Activated naive CD4-positive, alpha-beta T cell treated with anti-CD3 and anti-CD28 coated beads, Interleukin-2, amount 10 ng/mL, durations not matched to agents 7 days and 5 days (primary cell): ENCODE measurements at regions not wholly inside any gene's neighbourhood (a gene's known extent, or its start where the extent isn't known, plus 50 kb on each side); places are given as distances from the start of the nearest gene placed in this dataset.

Experiments used
- CTCF ChIA-PET: fragments of 350-600 bp; sonication (Branson Sonifier 250); formaldehyde crosslinking; loops from one replicate; lab custom pipeline; 2021; ENCODE audit warnings: antibody characterized with exemption; lab: Charles Lee
- DNase-seq: peaks from one replicate; pipeline ENCODE4 v3.0.0-alpha.2; 2020
- H3K27ac Mint-ChIP-seq: one replicate; pipeline ENCODE4 v1.8.0; 2021; ENCODE audit warnings: mild to moderate bottlenecking, moderate library complexity, mixed read lengths
- H3K27me3 Mint-ChIP-seq: one replicate; pipeline ENCODE4 v1.8.0; 2021; ENCODE audit warnings: mild to moderate bottlenecking, mixed read lengths
- H3K36me3 Mint-ChIP-seq: one replicate; pipeline ENCODE4 v1.8.0; 2021; ENCODE audit warnings: mixed read lengths
- H3K4me1 Mint-ChIP-seq: one replicate; pipeline ENCODE4 v1.8.0; 2021; ENCODE audit warnings: mixed read lengths
- H3K4me3 Mint-ChIP-seq: one replicate; pipeline ENCODE4 v1.8.0; 2021; ENCODE audit warnings: mild to moderate bottlenecking, moderate library complexity, mixed read lengths
- H3K9me3 Mint-ChIP-seq: one replicate; pipeline ENCODE4 v1.8.0; 2021; ENCODE audit warnings: mixed read lengths

- Mint-ChIP-seq H3K9me3 (no peaks in the 10 kb centered on the region), H3K27ac (no peak overlapping the region), H3K4me3 (no peak overlapping the region), H3K36me3 (no peaks in the 10 kb centered on the region), H3K27me3 (peaks cover 11% of the 10 kb centered on the region), H3K4me1 (no peaks in the 10 kb centered on the region)
- CTCF ChIA-PET, result interaction anchor here (1.0 to 1.5 kb wide), 4 partner anchors 26 to 188 kb away, joined by 3 read pairs; no protein-coding TSS in a partner anchor
- no peak for DNase-seq
Observed at GRCh38 chr4:77413766-77414165, 191.9 kb upstream of the CXCL13 start.

- DNase-seq, result no peak
- H3K4me1 Mint-ChIP-seq, result no peaks in the 10 kb centered on the region
- peaks cover 11% of the 10 kb centered on the region for H3K27me3 Mint-ChIP-seq
- no peaks in the 10 kb centered on the region for H3K9me3 Mint-ChIP-seq
- H3K27ac Mint-ChIP-seq, result no peak overlapping the region
- H3K4me3 Mint-ChIP-seq, result no peak overlapping the region
- no peaks in the 10 kb centered on the region for H3K36me3 Mint-ChIP-seq
- CTCF ChIA-PET, result interaction anchor here (1.0 to 1.3 kb wide), 2 partner anchors 11 to 14 kb away, joined by 3 read pairs; no protein-coding TSS in a partner anchor
Observed at GRCh38 chr4:77415689-77416088, 189.9 kb upstream of the CXCL13 start.

GRCh38 chr4:77418333-77418732, 187.3 kb upstream of the CXCL13 start:
- Mint-ChIP-seq H3K27me3 (peaks cover 7% of the 10 kb centered on the region), H3K4me1 (no peaks in the 10 kb centered on the region), H3K36me3 (no peaks in the 10 kb centered on the region), H3K4me3 (no peak overlapping the region), H3K9me3 (no peaks in the 10 kb centered on the region), H3K27ac (no peak overlapping the region)
- CTCF ChIA-PET, result interaction anchor here (0.5 to 3.7 kb wide), 17 partner anchors 10 to 201 kb away, joined by 3 to 22 read pairs (median 5); no protein-coding TSS in a partner anchor
- DNase-seq, result peak; percentile 23

GRCh38 chr4:77430847-77431246, 174.8 kb upstream of the CXCL13 start:
- Mint-ChIP-seq H3K27me3 (no peaks in the 10 kb centered on the region), H3K36me3 (no peaks in the 10 kb centered on the region), H3K9me3 (no peaks in the 10 kb centered on the region), H3K4me3 (no peak overlapping the region), H3K27ac (no peak overlapping the region), H3K4me1 (peaks cover 3% of the 10 kb centered on the region)
- CTCF ChIA-PET, result interaction anchor here (1.0 to 6.6 kb wide), 5 partner anchors 13 to 171 kb away, joined by 3 to 47 read pairs (median 4); no protein-coding TSS in a partner anchor
- DNase-seq, result no peak

- DNase-seq, result no peak
- Mint-ChIP-seq H3K27me3 (no peaks in the 10 kb centered on the region), H3K9me3 (no peaks in the 10 kb centered on the region), H3K27ac (no peak overlapping the region), H3K4me1 (peaks cover 3% of the 10 kb centered on the region), H3K36me3 (no peaks in the 10 kb centered on the region), H3K4me3 (no peak overlapping the region)
- CTCF ChIA-PET, result interaction anchor here (1.0 to 6.6 kb wide), 10 partner anchors 13 to 184 kb away, joined by 3 to 47 read pairs (median 5); no protein-coding TSS in a partner anchor
Observed at GRCh38 chr4:77431546-77431945, 174.1 kb upstream of the CXCL13 start.

- Mint-ChIP-seq H3K27me3 (no peaks in the 10 kb centered on the region), H3K4me1 (peaks cover 3% of the 10 kb centered on the region), H3K9me3 (no peaks in the 10 kb centered on the region), H3K36me3 (no peaks in the 10 kb centered on the region), H3K27ac (no peak overlapping the region), H3K4me3 (no peak overlapping the region)
- CTCF ChIA-PET, result interaction anchor here (0.7 to 6.6 kb wide), 19 partner anchors 9 to 193 kb away, joined by 3 to 47 read pairs (median 5); no protein-coding TSS in a partner anchor
- no peak for DNase-seq
Observed at GRCh38 chr4:77432717-77433417, 172.8 kb upstream of the CXCL13 start.

- Mint-ChIP-seq H3K27me3 (no peaks in the 10 kb centered on the region), H3K4me3 (no peak overlapping the region), H3K9me3 (no peaks in the 10 kb centered on the region), H3K36me3 (no peaks in the 10 kb centered on the region), H3K27ac (no peak overlapping the region), H3K4me1 (peaks cover 3% of the 10 kb centered on the region)
- CTCF ChIA-PET, result interaction anchor here (0.8 to 6.6 kb wide), 14 partner anchors 10 to 182 kb away, joined by 3 to 47 read pairs (median 6); no protein-coding TSS in a partner anchor
- peak; percentile 29 for DNase-seq
Observed at GRCh38 chr4:77433418-77433733, 172.2 kb upstream of the CXCL13 start.

- no peaks in the 10 kb centered on the region for H3K27me3 Mint-ChIP-seq
- H3K4me3 Mint-ChIP-seq, result no peak overlapping the region
- CTCF ChIA-PET, result interaction anchor here (0.6 to 6.6 kb wide), 13 partner anchors 15 to 182 kb away, joined by 3 to 47 read pairs (median 5); no protein-coding TSS in a partner anchor
- H3K4me1 Mint-ChIP-seq, result peaks cover 3% of the 10 kb centered on the region
- no peaks in the 10 kb centered on the region for H3K36me3 Mint-ChIP-seq
- no peaks in the 10 kb centered on the region for H3K9me3 Mint-ChIP-seq
- DNase-seq, result no peak
- no peak overlapping the region for H3K27ac Mint-ChIP-seq
Observed at GRCh38 chr4:77434299-77435092, 171.1 kb upstream of the CXCL13 start.

- Mint-ChIP-seq H3K27me3 (no peaks in the 10 kb centered on the region), H3K4me3 (no peak overlapping the region), H3K4me1 (peaks cover 3% of the 10 kb centered on the region), H3K9me3 (no peaks in the 10 kb centered on the region), H3K27ac (no peak overlapping the region), H3K36me3 (no peaks in the 10 kb centered on the region)
- CTCF ChIA-PET, result no interaction called here
- DNase-seq, result no peak
Observed at GRCh38 chr4:77437079-77437478, 168.5 kb upstream of the CXCL13 start.

- no peaks in the 10 kb centered on the region for H3K4me1 Mint-ChIP-seq
- H3K27ac Mint-ChIP-seq, result no peak overlapping the region
- CTCF ChIA-PET, result no interaction called here
Observed at GRCh38 chr4:77438549-77438948, 167.1 kb upstream of the CXCL13 start.

GRCh38 chr4:77443941-77444340, 161.7 kb upstream of the CXCL13 start:
- Mint-ChIP-seq H3K4me1 (no peaks in the 10 kb centered on the region), H3K4me3 (no peak overlapping the region), H3K36me3 (no peaks in the 10 kb centered on the region), H3K9me3 (no peaks in the 10 kb centered on the region), H3K27me3 (no peaks in the 10 kb centered on the region), H3K27ac (no peak overlapping the region)
- CTCF ChIA-PET, result interaction anchor here (1.5 to 1.9 kb wide), 2 partner anchors 11 to 27 kb away, joined by 4 to 5 read pairs; no protein-coding TSS in a partner anchor
- DNase-seq, result no peak

More at GRCh38 chr4:77438549-77438948, 167.1 kb upstream of the CXCL13 start:
- Mint-ChIP-seq H3K4me3 (no peak overlapping the region), H3K9me3 (no peaks in the 10 kb centered on the region), H3K36me3 (no peaks in the 10 kb centered on the region), H3K27me3 (no peaks in the 10 kb centered on the region)
- no peak for DNase-seq

GRCh38 chr4:77445823-77446222, 159.8 kb upstream of the CXCL13 start:
- Mint-ChIP-seq H3K4me3 (no peak overlapping the region), H3K27ac (no peak overlapping the region), H3K36me3 (no peaks in the 10 kb centered on the region), H3K27me3 (no peaks in the 10 kb centered on the region), H3K4me1 (no peaks in the 10 kb centered on the region), H3K9me3 (no peaks in the 10 kb centered on the region)
- CTCF ChIA-PET, result no interaction called here
- DNase-seq, result no peak

GRCh38 chr4:77446601-77447000, 159.0 kb upstream of the CXCL13 start:
- Mint-ChIP-seq H3K4me3 (no peak overlapping the region), H3K4me1 (no peaks in the 10 kb centered on the region), H3K27me3 (no peaks in the 10 kb centered on the region), H3K27ac (no peak overlapping the region), H3K36me3 (no peaks in the 10 kb centered on the region), H3K9me3 (no peaks in the 10 kb centered on the region)
- CTCF ChIA-PET, result interaction anchor here (0.6 to 1.7 kb wide), 2 partner anchors 94 to 155 kb away, joined by 3 read pairs; no protein-coding TSS in a partner anchor
- no peak for DNase-seq

GRCh38 chr4:77449171-77449570, 156.4 kb upstream of the CXCL13 start:
- H3K27ac Mint-ChIP-seq, result no peak overlapping the region
- no peak overlapping the region for H3K4me3 Mint-ChIP-seq
- no peak for DNase-seq
- H3K9me3 Mint-ChIP-seq, result no peaks in the 10 kb centered on the region
- no peaks in the 10 kb centered on the region for H3K4me1 Mint-ChIP-seq
- no peaks in the 10 kb centered on the region for H3K27me3 Mint-ChIP-seq
- no peaks in the 10 kb centered on the region for H3K36me3 Mint-ChIP-seq
- CTCF ChIA-PET, result no interaction called here
